ENCODE measurements at regions not wholly inside any gene's neighbourhood (a gene's known extent, or its start where the extent isn't known, plus 50 kb on each side); places are given as distances from the start of the nearest gene placed in this dataset.

DNA sequence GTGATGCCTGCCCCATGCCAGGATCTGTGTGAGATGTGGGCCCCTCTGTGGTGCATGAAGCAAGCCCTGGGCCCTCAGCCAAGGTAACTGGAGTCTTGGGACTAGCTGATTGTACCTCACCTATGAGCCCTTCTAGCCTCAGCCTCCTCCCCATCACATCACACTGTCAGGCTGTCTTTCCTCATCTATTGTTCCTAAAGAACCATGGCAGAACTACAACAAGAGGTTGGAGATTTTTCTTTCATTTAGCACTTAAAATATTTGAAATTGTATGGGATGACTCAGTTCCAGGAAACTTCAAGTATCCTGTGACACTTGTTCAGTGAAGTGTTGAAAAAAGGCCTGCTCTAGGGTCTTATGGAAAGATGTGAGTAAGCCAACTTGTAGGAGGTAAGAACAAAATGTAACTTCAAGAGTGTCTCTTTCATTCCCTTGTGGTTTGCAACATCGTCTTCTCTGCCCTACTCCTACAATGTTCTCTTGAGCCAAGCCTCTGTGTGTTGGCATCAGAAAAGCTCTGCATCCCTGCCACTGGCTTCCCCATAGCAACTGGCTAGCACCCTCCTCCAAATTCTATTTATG, 58.7 kb upstream of the TIPARP start:
- TF ChIP-seq, protein P1, sequence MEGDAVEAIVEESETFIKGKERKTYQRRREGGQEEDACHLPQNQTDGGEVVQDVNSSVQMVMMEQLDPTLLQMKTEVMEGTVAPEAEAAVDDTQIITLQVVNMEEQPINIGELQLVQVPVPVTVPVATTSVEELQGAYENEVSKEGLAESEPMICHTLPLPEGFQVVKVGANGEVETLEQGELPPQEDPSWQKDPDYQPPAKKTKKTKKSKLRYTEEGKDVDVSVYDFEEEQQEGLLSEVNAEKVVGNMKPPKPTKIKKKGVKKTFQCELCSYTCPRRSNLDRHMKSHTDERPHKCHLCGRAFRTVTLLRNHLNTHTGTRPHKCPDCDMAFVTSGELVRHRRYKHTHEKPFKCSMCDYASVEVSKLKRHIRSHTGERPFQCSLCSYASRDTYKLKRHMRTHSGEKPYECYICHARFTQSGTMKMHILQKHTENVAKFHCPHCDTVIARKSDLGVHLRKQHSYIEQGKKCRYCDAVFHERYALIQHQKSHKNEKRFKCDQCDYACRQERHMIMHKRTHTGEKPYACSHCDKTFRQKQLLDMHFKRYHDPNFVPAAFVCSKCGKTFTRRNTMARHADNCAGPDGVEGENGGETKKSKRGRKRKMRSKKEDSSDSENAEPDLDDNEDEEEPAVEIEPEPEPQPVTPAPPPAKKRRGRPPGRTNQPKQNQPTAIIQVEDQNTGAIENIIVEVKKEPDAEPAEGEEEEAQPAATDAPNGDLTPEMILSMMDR (IDR thresholded peaks at IDR 0.05; ENCODE audit: low read depth, low read length), result no peak
- ChIA-PET POLR2A (interaction anchor here (1.0 kb wide), 1 partner anchor 9 kb away, joined by 3 read pairs; no protein-coding TSS in a partner anchor), CTCF (interaction anchor here (1.2 kb wide), 1 partner anchor 49 kb away, joined by 3 read pairs; no protein-coding TSS in a partner anchor)

DNA sequence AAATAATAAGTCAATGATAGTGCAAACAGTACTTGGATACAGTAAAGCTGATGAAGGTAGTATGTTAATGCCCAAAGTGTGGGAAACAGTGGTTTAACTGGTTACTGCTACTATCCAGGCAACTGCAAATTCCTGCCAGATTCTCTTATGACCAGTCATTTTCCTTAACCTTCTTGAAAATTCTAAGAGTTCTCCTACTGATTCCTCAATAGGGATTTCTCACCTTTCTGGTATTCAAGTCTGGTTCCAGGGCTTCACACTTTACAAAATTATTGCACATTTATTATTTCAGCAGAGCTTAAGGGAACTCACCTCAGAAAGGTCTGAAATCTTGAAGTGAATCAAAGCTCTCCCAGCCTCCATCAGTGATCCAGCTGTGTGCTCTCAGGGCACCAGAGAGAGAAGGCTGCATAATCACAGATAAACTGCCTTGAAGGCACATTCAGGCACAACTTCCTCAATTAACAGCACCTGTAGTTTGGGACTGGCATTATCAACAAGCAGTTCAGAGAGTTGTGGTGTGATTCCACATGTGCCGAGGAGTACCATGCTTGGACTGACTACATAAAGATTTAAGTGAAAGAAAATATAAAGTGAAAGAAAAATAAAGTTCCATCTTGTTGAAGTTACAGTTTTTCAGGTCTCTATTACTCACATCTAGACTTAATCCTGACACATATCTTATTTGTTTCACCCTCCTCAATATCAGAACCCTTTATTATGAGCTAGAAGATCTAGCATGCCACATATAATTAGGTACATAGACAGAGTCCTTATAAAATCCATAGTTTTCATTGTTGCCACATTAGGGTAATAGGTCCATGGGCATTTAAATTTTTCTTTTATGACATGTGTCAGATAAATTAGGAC, 59.5 kb upstream of the TIPARP start:
- Histone ChIP-seq H3K4me3 (ENCODE audit: low read depth, low read length) (no peak overlapping the region), H3K27ac (ENCODE audit: low read depth, low read length) (no peak overlapping the region), H3K27me3 (ENCODE audit: control insufficient read depth, insufficient read depth, low read length) (no peaks in the 10 kb centered on the region), H3K9me3 (ENCODE audit: control insufficient read depth, insufficient read depth, low read length) (no peaks in the 10 kb centered on the region)
- TF ChIP-seq, protein P1 (IDR thresholded peaks at IDR 0.05; ENCODE audit: low read depth, low read length), result no peak
- DNase-seq (ENCODE audit: low read depth, low spot score), result no peak
- CTCF ChIA-PET, result interaction anchor here (0.7 kb wide), 1 partner anchor 71 kb away, joined by 3 read pairs; no protein-coding TSS in a partner anchor
- POLR2A ChIA-PET, result interaction anchor here (1.0 kb wide), 1 partner anchor 9 kb away, joined by 3 read pairs; no protein-coding TSS in a partner anchor

More for the DNA sequence above, 58.7 kb upstream of the TIPARP start:
- Histone ChIP-seq H3K4me3 (ENCODE audit: low read depth, low read length) (no peak overlapping the region), H3K9me3 (ENCODE audit: control insufficient read depth, insufficient read depth, low read length) (no peaks in the 10 kb centered on the region), H3K27ac (ENCODE audit: low read depth, low read length) (no peak overlapping the region), H3K27me3 (ENCODE audit: control insufficient read depth, insufficient read depth, low read length) (no peaks in the 10 kb centered on the region)
- DNase-seq (ENCODE audit: low read depth, low spot score), result no peak

DNA sequence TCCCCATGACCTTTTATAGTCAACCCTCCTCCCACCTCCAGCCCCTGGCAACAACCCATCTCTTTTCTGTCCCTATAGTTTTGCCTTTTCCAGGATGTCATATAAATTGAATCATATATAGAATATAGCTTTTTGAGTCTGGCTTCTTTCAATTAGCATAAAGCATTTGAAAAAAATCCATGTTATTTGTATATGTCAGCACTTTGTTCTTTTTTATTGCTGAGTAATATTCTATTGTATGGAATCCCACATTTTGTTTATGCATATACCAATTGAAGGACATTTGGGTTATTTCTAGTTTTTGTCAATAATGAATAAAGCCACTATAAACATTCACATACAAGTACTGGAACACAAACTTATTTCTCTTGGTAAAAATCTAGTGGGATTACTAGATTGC, 58.0 kb upstream of the SSR3 start:
- Histone ChIP-seq H3K4me3 (ENCODE audit: low read depth, low read length) (no peak overlapping the region), H3K27ac (ENCODE audit: low read depth, low read length) (no peak overlapping the region), H3K9me3 (ENCODE audit: control insufficient read depth, insufficient read depth, low read length) (no peaks in the 10 kb centered on the region), H3K27me3 (ENCODE audit: control insufficient read depth, insufficient read depth, low read length) (no peaks in the 10 kb centered on the region)
- no peak for DNase-seq (ENCODE audit: low read depth, low spot score)
- TF ChIP-seq, protein P1 (IDR thresholded peaks at IDR 0.05; ENCODE audit: low read depth, low read length), result no peak
- CTCF ChIA-PET, result no interaction called here
- POLR2A ChIA-PET, result no interaction called here

DNA sequence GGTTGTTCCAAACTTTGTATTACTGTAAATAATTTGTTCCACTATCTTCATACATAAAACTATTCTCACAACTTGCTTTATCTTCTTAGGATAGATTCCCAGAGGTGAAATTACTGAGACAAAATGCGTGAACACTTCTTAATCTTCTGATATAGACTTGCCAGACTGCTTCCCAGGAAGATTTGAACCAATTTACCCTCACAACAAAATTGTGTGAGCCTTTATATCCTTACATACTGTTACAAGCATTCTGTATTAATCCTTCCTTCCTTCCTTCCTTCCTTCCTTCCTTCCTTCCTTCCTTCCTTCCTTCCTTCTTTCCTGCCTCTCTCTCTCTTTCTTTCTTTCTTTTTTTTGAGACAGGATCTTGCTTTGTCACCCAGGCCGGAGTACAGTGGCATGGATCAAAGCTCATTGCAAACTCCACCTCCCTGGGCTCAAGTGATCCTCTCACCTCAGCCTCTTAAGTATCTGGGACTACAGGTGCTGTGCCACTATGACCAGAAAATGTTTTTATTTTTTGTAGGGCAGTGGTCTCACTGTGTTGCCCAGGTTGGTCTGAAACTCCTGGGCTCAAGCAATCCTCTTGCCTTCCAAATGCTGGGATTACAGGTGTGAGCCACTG, 57.1 kb upstream of the SSR3 start:
- CTCF ChIA-PET, result no interaction called here
- no peak overlapping the region for H3K4me3 ChIP-seq (ENCODE audit: low read depth, low read length)
- TF ChIP-seq, protein P1 (IDR thresholded peaks at IDR 0.05; ENCODE audit: low read depth, low read length), result no peak
- no peaks in the 10 kb centered on the region for H3K27me3 ChIP-seq (ENCODE audit: control insufficient read depth, insufficient read depth, low read length)
- no peaks in the 10 kb centered on the region for H3K9me3 ChIP-seq (ENCODE audit: control insufficient read depth, insufficient read depth, low read length)
- no peak overlapping the region for H3K27ac ChIP-seq (ENCODE audit: low read depth, low read length)
- POLR2A ChIA-PET, result no interaction called here
- DNase-seq (ENCODE audit: low read depth, low spot score), result no peak

Measured in AG04450 (cell line).